Pancreas (tissue), 10 donors: ENCODE measurements at regions not wholly inside any gene's neighbourhood (a gene's known extent, or its start where the extent isn't known, plus 50 kb on each side); places are given as distances from the start of the nearest gene placed in this dataset.

ENCODE experiments used
- ATAC-seq, 4 donors: fragments of 200-7000 bp; cut with Tn5 transposase; one replicate each; pipeline versions ENCODE4 v1.8.0 to v1.9.1; 2020; ENCODE audit warnings: mild to moderate bottlenecking in 4 of 4, moderate library complexity in 4 of 4
- DNase-seq, 6 donors: peaks; one replicate each; pipeline ENCODE4 v3.0.0-alpha.2; 2020
- FAIRE-seq: peaks from 2 replicates; lab custom pipeline; 2012; peaks lifted over from hg19 to GRCh38; lab: Jason Lieb, UNC
- H3K27ac ChIP-seq, 4 donors: fragments of 200-600 bp; sonication (generic); 1 replicate in 3 of 4; 2 replicates in 1 of 4; pipeline versions ENCODE4 v1.5.0 to v1.8.0; 2020
- H3K27me3 ChIP-seq, 4 donors: fragments of 200-600 bp; one replicate each; pipeline ENCODE4 v1.8.0; 2021
- H3K36me3 ChIP-seq, 3 donors: fragments of 200-600 bp; sonication (generic) in 1 of 3; one replicate each; pipeline versions ENCODE4 v1.5.0 to v1.8.0; 2020 to 2021
- H3K4me1 ChIP-seq, 3 donors: fragments of 200-600 bp; one replicate each; pipeline ENCODE4 v1.8.0; 2021
- H3K4me3 ChIP-seq, 4 donors: fragments of 200-600 bp; sonication (generic) in 2 of 4; one replicate each; pipeline versions ENCODE4 v1.5.0 to v1.8.0; 2020 to 2021
- H3K9me3 ChIP-seq, 4 donors: fragments of 200-600 bp; one replicate each; pipeline ENCODE4 v1.8.0; 2021
- WGBS, 2 donors: extraction: QIAGEN DNeasy Blood & Tissue Kit; methylation state at CpG; one replicate each; pipeline ENCODE4 v1.1.7; 2013; 5-methylcytosine and 5-hydroxymethylcytosine counted together
- intact Hi-C, 3 donors: fragments of 100-400 bp; cut with DNase I; formaldehyde crosslinking; loops; one replicate each; pipeline versions ENCODE4 v1.11.1 to v1.14.2; 2022
- TF ChIP-seq, protein P1 (sequence below), 4 donors: fragments of 200-600 bp; sonication (generic) in 3 of 4; IDR thresholded peaks; one replicate each; pipeline versions ENCODE4 v1.5.0 to v1.8.0; 2021; ENCODE audit warnings: antibody characterized with exemption in 4 of 4
- donor health status: healthy with polysubstance abuse.
- donor health status: DM: no; HTN: no; CAD: no; lungs with moderate emphysema.
- donor health status: DM: no; HTN: no; CAD: no.
- donor health status: control.
- donor health status: control.
- donor health status: Bipolar disorder and iron deficiency.
- donor health status: DM: yes; HTN: yes; CAD: no.
- donor health status: DM: no; HTN: no; CAD: no.
- donor health status: DM: no; HTN: no; CAD: no.
- donor health status: DM: yes; HTN: yes; CAD: no.

DNA sequence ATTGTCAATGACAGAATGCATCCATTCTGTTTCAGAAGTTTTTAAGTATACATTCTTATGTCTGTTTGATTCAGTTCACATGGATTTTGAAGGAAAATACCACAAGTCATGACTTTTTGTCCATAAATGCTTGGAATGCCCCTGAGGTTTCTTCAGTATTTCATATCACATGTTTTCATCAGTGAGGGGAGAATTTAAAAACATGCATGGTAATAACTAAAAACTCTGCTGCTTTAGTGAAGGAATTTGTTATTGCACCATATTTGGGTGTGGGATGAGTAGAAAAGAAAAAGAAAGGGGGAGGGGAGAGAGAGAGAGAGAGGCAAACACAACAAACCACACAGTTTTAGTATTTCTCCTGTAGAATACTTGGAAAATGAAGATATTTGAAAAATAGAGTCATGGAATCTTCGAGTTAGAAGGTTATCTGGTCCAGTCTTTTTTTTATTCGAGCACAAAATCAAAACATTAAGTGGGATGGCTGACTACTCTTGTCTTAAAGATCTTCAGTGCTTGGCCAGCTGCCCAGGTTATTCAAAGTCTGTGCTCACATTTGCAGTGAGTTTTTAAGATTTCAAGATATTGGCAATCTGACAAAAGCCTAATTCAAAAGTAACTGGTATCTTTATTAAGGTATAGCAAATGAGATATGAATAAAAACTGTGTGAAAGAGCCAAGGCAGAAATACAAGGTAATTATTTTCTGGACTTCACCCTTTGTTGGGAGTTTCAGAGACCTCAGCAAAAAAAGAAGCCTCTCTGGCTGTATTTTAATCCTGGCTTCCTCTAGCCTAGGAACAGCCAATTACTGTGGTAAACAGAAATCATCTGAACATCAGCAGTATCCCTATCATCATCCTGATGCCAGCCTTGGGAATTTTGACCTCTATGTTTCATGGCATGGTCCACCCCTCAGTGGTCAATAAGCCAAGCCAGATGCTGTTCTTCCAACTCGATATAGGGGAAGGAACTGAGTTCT, 687.9 kb upstream of the CITED2 start:
- DNase-seq (peak in 1 of 6 donors; percentile 18), FAIRE-seq (no peak), ATAC-seq (peak in 2 of 4 donors; percentile 47 to 66)
- intact Hi-C loops, result no loop called here
- TF ChIP-seq, protein P1, sequence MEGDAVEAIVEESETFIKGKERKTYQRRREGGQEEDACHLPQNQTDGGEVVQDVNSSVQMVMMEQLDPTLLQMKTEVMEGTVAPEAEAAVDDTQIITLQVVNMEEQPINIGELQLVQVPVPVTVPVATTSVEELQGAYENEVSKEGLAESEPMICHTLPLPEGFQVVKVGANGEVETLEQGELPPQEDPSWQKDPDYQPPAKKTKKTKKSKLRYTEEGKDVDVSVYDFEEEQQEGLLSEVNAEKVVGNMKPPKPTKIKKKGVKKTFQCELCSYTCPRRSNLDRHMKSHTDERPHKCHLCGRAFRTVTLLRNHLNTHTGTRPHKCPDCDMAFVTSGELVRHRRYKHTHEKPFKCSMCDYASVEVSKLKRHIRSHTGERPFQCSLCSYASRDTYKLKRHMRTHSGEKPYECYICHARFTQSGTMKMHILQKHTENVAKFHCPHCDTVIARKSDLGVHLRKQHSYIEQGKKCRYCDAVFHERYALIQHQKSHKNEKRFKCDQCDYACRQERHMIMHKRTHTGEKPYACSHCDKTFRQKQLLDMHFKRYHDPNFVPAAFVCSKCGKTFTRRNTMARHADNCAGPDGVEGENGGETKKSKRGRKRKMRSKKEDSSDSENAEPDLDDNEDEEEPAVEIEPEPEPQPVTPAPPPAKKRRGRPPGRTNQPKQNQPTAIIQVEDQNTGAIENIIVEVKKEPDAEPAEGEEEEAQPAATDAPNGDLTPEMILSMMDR (IDR thresholded peaks at IDR 0.05), result no peak
- Histone ChIP-seq H3K27ac (no peak overlapping the region), H3K9me3 (no peaks in the 10 kb centered on the region), H3K27me3 (no peaks in the 10 kb centered on the region), H3K4me1 (no peaks in the 10 kb centered on the region), H3K36me3 (no peaks in the 10 kb centered on the region), H3K4me3 (no peak overlapping the region)
- 69 to 78% methylated on average over 3 of the region's 3 CpGs for WGBS, 2 donors

DNA sequence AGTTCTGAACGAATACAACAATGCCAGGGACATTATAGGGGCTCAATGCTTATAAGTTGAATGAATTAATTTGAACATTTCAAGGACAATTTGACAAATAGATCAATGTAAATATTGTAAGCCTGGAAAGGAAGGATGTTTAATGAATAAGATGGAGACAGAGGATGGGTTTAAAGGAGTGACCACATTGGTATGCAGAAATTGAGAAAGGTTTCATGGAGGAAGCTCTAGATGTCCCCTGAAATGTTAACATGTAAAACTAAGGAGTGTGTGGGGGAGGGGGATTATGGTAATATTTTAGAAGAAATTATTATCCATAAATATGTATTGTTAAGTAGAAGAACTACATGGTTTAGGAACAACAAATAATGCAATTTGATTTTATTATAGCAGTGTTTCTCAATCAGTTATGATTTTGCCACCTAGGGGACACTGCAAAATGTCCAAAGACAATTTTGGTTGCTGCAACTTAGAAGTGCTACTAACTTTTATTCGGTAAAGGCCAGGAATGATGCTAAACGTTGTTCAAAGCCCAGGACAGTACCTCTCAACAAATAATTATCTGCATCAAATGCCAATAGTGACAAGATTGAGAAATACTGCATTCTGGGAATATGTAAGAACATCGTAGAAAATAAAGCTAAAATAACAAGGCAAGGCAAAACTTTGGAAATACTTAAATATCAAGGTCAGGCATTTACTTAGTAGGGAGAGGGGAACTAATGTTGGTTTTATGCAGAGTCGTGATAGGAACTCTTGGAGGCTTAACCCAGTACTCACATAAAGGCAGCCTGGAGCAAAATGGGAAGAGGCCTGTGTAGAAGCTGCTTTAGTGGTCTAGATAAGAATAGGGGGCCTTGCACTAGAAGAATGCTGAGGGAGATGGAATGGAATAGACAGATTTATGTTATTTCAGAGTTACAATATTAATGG, 686.9 kb upstream of the CITED2 start:
- Histone ChIP-seq H3K27me3 (no peaks in the 10 kb centered on the region), H3K36me3 (no peaks in the 10 kb centered on the region), H3K4me3 (no peak overlapping the region), H3K4me1 (no peaks in the 10 kb centered on the region), H3K9me3 (no peaks in the 10 kb centered on the region), H3K27ac (no peak overlapping the region)
- WGBS, 2 donors, result 71 to 75% methylated on average over 5 of the region's 5 CpGs
- FAIRE-seq (no peak), DNase-seq (no peak), ATAC-seq (no peak)
- intact Hi-C loops, result no loop called here
- TF ChIP-seq, protein P1 (IDR thresholded peaks at IDR 0.05), result no peak

DNA sequence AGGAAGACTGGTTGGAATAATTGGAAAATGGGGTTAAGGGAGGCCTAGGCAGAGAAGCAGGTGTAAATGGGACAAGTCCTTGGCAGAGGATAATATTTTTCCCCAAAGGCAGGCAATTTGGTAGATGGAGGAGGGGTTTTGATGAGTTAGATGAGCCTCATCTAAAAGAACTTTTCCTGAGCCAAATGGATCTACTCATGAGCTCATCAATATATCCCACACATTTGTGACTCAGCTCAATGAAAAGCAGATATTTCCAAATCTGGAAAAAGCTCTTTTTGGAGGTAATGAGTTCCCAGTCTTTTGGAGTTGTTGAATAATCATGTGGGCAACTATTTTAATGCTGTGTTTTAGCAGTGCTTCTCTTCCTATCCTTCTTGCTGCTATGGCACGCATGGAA, 685.5 kb upstream of the CITED2 start:
- no peaks in the 10 kb centered on the region for H3K4me1 ChIP-seq
- no peaks in the 10 kb centered on the region for H3K9me3 ChIP-seq
- no peaks in the 10 kb centered on the region for H3K36me3 ChIP-seq
- H3K27ac ChIP-seq, result no peak overlapping the region
- no peak overlapping the region for H3K4me3 ChIP-seq
- 95 to 100% methylated on average over 1 of the region's 1 CpG for WGBS, 2 donors
- TF ChIP-seq, protein P1 (IDR thresholded peaks at IDR 0.05), result no peak
- intact Hi-C loops, result no loop called here
- no peaks in the 10 kb centered on the region for H3K27me3 ChIP-seq
- DNase-seq (no peak), ATAC-seq (no peak), FAIRE-seq (no peak)

DNA sequence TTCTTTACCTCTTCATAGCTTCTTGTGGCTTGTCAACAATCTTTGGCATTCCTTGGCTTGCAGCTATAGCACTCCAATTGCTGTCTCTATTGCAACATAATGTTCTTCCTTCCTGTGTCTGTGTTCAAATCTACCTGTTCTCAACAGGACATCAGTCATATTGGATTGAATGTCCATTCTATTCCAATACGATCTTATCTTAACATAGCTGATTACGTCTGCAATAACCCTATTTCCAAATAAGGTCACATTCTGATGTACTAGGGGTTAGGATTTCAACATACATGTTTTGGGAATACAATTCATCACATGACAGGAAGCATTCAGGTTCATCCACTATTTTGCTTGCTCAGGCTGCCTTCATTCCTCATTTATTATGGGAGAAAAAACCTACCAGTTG, 684.4 kb upstream of the CITED2 start:
- Histone ChIP-seq H3K4me3 (no peak overlapping the region), H3K36me3 (no peaks in the 10 kb centered on the region), H3K27ac (no peak overlapping the region), H3K27me3 (no peaks in the 10 kb centered on the region), H3K9me3 (no peaks in the 10 kb centered on the region), H3K4me1 (no peaks in the 10 kb centered on the region)
- no peak for FAIRE-seq
- WGBS, 2 donors, result 77 to 87% methylated on average over 2 of the region's 2 CpGs
- ATAC-seq, result no peak
- TF ChIP-seq, protein P1 (IDR thresholded peaks at IDR 0.05), result no peak
- intact Hi-C loops, result no loop called here
- DNase-seq, result no peak
